ENCODE measurements at regions not wholly inside any gene's neighbourhood (a gene's known extent, or its start where the extent isn't known, plus 50 kb on each side); places are given as distances from the start of the nearest gene placed in this dataset.

DNA sequence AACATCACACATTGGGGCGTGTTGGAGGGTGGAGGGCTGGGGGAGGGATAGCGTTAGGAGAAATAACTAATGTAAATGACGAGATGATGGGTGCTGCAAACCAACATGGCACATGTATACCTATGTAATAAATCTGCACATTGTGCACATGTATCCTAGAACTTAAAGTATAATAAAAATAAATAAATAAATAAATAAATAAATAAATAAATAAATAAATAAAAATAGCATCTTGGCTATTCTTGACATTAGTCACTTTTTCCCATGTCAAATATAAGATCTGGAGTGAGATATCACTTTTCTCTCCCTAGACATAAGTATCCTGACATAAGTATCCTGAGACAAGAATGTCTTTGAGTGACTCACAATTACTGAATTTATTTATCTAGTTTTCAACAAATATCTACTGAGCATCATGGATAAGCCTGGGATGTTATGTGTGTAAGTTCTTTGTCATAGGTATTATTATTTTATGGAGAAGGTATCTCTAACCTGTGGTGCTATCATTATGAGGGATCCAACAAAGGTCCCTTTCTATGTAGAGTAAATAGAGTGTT lies 691.3 kb downstream of the SORCS1 start:
- TF ChIP-seq, protein P1, sequence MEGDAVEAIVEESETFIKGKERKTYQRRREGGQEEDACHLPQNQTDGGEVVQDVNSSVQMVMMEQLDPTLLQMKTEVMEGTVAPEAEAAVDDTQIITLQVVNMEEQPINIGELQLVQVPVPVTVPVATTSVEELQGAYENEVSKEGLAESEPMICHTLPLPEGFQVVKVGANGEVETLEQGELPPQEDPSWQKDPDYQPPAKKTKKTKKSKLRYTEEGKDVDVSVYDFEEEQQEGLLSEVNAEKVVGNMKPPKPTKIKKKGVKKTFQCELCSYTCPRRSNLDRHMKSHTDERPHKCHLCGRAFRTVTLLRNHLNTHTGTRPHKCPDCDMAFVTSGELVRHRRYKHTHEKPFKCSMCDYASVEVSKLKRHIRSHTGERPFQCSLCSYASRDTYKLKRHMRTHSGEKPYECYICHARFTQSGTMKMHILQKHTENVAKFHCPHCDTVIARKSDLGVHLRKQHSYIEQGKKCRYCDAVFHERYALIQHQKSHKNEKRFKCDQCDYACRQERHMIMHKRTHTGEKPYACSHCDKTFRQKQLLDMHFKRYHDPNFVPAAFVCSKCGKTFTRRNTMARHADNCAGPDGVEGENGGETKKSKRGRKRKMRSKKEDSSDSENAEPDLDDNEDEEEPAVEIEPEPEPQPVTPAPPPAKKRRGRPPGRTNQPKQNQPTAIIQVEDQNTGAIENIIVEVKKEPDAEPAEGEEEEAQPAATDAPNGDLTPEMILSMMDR (IDR thresholded peaks at IDR 0.05): no peak
- TF ChIP-seq, protein P2, sequence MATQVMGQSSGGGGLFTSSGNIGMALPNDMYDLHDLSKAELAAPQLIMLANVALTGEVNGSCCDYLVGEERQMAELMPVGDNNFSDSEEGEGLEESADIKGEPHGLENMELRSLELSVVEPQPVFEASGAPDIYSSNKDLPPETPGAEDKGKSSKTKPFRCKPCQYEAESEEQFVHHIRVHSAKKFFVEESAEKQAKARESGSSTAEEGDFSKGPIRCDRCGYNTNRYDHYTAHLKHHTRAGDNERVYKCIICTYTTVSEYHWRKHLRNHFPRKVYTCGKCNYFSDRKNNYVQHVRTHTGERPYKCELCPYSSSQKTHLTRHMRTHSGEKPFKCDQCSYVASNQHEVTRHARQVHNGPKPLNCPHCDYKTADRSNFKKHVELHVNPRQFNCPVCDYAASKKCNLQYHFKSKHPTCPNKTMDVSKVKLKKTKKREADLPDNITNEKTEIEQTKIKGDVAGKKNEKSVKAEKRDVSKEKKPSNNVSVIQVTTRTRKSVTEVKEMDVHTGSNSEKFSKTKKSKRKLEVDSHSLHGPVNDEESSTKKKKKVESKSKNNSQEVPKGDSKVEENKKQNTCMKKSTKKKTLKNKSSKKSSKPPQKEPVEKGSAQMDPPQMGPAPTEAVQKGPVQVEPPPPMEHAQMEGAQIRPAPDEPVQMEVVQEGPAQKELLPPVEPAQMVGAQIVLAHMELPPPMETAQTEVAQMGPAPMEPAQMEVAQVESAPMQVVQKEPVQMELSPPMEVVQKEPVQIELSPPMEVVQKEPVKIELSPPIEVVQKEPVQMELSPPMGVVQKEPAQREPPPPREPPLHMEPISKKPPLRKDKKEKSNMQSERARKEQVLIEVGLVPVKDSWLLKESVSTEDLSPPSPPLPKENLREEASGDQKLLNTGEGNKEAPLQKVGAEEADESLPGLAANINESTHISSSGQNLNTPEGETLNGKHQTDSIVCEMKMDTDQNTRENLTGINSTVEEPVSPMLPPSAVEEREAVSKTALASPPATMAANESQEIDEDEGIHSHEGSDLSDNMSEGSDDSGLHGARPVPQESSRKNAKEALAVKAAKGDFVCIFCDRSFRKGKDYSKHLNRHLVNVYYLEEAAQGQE (IDR thresholded peaks at IDR 0.05; ENCODE audit: insufficient read depth in 1 of 2, low read depth in 2 of 2, low read length in 1 of 2): no peak
- TF ChIP-seq SIN3A (IDR thresholded peaks at IDR 0.05; ENCODE audit: borderline replicate concordance, insufficient read depth, low read depth, low read length): no peak

All from Panc1 (cell line).